HG03039 (cell line): ENCODE measurements at regions not wholly inside any gene's neighbourhood (a gene's known extent, or its start where the extent isn't known, plus 50 kb on each side); places are given as distances from the start of the nearest gene placed in this dataset.

Source experiments
- ATAC-seq: cut with Tn5 transposase; IDR thresholded peaks from one replicate; pipeline ENCODE4 v1.9.1; 2021; ENCODE audit warnings: mild to moderate bottlenecking, moderate library complexity; ENCODE audit not compliant: unreplicated experiment

GRCh38 chr5:175056831-175057230, 332.4 kb downstream of the MSX2 start:
- no peak for ATAC-seq

GRCh38 chr5:175054243-175054642, 329.9 kb downstream of the MSX2 start:
- no peak for ATAC-seq

- ATAC-seq, result no peak
Measured at GRCh38 chr5:175052351-175052750, 328.0 kb downstream of the MSX2 start.

DNA sequence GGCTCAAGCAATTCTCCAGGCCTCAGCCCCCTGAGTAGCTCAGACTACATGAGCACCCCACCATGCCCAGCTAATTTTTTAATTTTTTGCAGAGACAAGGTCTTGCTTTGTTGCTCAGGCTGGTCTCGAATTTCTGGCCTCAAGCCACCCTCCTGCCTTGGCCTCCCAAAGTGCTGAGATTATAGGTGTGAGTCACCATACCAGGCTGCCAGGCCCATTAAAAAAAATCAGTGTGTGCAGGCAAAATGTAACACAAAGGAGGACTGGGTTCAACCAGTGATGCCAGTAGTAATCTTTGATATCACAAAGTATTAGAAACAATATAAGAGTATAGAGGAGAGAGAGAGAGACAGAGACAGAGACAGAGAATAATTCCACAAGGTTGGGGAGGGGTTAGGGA, 322.7 kb downstream of the MSX2 start:
- ATAC-seq, result no peak

- ATAC-seq, result no peak
Measured at GRCh38 chr5:175045820-175046219, 321.4 kb downstream of the MSX2 start.

GRCh38 chr5:175037820-175038219, 313.4 kb downstream of the MSX2 start:
- ATAC-seq, result no peak

- ATAC-seq, result no peak
Measured at GRCh38 chr5:175035882-175036533, 311.6 kb downstream of the MSX2 start.

- ATAC-seq, result no peak
Measured at GRCh38 chr5:175034924-175035323, 310.5 kb downstream of the MSX2 start.

DNA sequence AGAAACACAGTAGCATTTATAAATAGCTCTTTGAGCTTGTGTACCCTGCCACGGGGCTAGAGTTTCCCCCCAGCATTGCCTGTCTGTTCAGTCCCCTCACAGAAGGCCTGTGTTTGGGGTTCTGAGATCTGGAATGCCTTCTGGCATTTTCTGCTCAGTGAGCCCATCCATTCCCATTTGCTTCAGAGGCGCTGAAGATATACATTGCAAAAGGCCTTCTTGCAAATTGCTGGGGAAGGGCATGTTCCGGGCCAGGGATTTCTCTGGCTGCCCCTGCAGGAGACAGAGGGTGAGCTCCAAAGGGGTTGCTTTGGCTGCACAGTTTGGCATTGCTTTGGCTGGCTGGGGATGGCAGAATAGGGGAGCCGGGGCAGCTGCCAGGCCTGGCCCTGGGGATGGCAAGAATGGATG, 308.4 kb downstream of the MSX2 start:
- ATAC-seq, result no peak

DNA sequence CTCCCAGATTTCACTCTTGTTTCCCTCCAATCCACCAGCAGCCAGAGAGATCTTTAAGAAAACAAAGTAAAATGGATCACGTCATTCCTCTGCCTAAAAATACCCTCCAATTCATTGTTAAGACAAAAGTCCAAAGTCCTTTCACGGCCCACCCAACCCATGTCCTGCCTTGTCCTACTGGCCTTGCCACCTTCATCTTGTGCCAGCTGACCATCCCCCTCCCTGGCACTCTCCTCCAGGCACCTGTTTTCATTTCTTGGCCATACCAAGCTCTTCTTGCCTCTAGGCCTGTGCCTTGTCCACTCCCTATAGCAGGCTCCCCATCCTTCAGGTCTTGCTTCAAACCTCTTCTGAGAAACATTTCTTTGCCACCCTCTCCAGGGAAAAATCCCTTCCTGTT, 307.6 kb downstream of the MSX2 start:
- no peak for ATAC-seq

- ATAC-seq, result no peak
Measured at GRCh38 chr5:175027390-175027789, 303.0 kb downstream of the MSX2 start.

GRCh38 chr5:175025077-175025476, 300.7 kb downstream of the MSX2 start:
- ATAC-seq, result no peak

DNA sequence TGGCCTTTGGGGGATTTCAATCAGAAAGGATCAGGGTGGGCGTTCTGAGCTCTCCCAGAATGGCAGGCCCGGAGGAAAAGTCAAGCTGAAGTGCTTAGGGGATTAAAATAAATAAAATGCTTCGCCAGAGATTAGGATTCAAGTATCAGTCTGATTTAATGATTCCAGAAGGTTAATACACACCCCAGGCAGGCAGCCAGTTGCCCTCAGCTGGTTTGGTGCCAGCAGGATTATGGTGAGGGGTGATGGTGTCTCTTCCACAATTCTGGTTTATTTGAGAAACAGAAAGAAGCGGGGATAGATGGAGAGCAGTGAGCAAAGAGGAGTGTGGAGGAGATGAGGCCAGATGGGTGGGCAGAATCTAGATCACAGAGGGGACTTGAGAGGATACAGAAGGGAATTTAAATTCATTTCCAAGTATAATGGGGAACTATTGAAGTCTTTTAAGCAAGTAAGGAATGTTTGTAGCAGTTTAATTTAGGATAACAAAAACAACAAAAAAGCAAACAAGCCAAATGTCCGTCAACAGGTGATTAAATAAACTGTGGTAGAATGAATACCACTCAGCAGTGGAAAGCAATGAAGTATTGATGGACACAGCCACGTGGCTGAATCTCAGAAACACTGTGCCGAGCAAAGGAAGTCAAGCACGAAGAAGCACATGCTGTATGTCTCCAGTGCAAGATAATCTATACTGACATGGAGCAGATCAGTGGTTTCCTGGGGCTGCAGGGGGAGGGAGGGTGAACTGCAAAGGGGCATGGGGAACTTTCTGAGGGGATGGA, 297.7 kb downstream of the MSX2 start:
- ATAC-seq, result no peak

- ATAC-seq, result no peak
Measured at GRCh38 chr5:175021321-175021720, 296.9 kb downstream of the MSX2 start.

GRCh38 chr5:175015028-175015685, 290.8 kb downstream of the MSX2 start:
- ATAC-seq, result no peak

DNA sequence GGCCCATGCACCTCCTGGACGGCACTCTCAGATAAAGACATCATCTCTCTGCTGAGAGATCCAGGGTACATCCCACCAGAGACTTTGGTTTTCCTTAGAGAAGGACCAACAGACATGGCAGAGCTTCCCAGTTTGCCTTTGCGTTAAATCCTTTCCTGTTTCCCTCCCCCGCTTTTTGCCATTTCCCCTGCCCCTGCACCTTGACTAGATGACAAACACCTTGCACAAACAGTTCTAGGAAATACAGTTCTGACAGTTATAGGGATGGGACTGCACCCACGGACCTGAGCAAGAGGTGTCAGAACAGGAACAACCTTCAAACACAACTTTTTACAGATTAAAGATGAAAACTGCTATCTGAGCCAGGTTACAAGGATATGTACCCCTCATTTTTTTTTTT, 288.9 kb downstream of the MSX2 start:
- no peak for ATAC-seq

- no peak for ATAC-seq
Measured at GRCh38 chr5:175012267-175012666, 287.9 kb downstream of the MSX2 start.

GRCh38 chr5:175003531-175003930, 279.1 kb downstream of the MSX2 start:
- ATAC-seq, result no peak

DNA sequence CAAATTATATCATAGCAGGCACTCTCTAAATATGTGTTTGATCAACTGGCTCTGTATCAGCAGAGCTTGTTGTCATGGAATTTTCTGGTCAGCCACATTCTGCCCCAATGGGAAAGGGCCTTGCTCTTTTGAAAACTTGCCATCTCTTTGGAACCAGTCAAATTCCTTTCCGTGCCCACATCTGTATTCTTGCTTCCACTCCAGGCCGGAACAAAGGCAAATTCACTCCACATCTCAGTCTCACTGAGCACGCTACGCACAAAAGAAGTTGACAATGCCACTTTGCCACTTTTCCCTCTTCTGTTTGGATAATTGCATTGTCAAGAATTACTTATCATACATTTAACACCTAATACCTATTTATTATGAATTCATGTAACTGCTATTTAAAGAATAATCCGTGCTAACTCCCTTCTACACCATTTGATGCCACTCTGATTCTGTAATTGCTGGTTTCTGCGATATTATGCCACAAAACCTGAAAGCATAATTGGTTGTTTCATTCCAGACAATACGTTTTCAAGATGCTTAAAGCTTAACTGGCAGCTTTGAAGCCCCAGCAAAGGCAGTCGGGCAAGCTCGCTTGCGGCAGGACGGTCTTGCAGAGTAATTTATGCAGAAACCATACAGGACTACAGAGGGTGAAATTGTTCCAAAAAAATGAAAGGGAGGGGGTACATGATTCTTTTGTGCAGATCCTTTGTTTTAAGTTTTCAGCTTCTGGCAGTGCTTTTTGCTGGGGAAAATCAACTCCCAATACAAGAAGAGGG, 277.7 kb downstream of the MSX2 start:
- ATAC-seq, result no peak

DNA sequence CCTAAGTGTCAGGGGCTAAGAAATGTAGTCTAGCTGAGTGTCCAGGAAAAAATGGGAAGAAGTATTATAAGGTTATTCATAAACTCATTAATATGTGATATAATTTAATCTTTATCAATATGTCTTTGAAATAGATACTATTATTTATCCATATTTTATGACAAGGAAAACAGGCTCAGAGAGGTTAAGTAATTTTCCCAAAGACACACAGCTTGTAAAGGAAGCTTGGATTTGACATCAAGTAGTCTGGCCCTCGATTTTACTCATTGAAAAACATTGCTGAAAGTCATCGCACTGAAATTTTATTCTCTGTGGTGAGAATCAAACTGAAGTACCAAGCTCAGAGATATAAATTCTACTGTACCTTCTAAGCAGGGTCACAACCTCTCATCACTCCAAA, 276.9 kb downstream of the MSX2 start:
- ATAC-seq, result no peak

DNA sequence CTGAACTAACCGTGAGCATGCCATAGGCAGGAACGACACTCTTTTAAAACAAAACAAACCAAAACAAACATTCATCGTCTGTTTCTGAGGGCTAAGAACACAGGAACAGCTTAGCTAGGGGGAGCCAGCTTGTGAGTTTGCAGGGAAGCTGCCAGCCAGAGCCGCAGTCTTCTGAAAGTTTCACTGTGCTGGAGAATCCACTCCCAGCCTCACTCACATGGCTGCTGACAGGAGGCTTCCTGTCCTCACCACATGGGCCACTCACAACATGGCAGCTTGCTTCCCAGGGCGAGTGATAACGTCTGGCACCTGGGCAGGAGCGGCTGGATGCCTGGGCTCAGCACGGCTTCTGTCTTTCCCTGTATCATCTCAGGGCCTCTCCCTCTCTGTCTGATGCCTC, 275.2 kb downstream of the MSX2 start:
- no peak for ATAC-seq
